Activated CD8-positive, alpha-beta T cell treated with anti-CD3 and anti-CD28 coated beads, Interleukin-2, amount 10 ng/mL, durations not matched to agents 7 days and 5 days (primary cell): ENCODE measurements at regions not wholly inside any gene's neighbourhood (a gene's known extent, or its start where the extent isn't known, plus 50 kb on each side); places are given as distances from the start of the nearest gene placed in this dataset.

Experiments
- ATAC-seq: fragments of 150-1000 bp; cut with Tn5 transposase; one replicate; pipeline ENCODE4 v1.10.0; 2021; ENCODE audit warnings: moderate library complexity
- CTCF ChIA-PET: fragments of 350-600 bp; sonication (Branson Sonifier 250); formaldehyde crosslinking; loops from one replicate; lab custom pipeline; 2021; ENCODE audit warnings: antibody characterized with exemption; lab: Charles Lee
- POLR2A ChIA-PET: fragments of 350-600 bp; sonication (Branson Sonifier 250); formaldehyde crosslinking; loops from one replicate; lab custom pipeline; 2021; ENCODE audit warnings: antibody characterized with exemption; lab: Charles Lee
- DNase-seq: peaks from one replicate; pipeline ENCODE4 v3.0.0-alpha.2; 2020
- H3K27ac Mint-ChIP-seq: one replicate; pipeline ENCODE4 v1.8.0; 2021; ENCODE audit warnings: mild to moderate bottlenecking, mixed read lengths
- H3K27me3 Mint-ChIP-seq: one replicate; pipeline ENCODE4 v1.8.0; 2021; ENCODE audit warnings: low read depth, mixed read lengths
- H3K36me3 Mint-ChIP-seq: one replicate; pipeline ENCODE4 v1.8.0; 2021; ENCODE audit warnings: low read depth, mixed read lengths
- H3K4me1 Mint-ChIP-seq: one replicate; pipeline ENCODE4 v1.8.0; 2021; ENCODE audit warnings: low read depth, mixed read lengths
- H3K4me3 Mint-ChIP-seq: one replicate; pipeline ENCODE4 v1.8.0; 2021; ENCODE audit warnings: mild to moderate bottlenecking, mixed read lengths
- H3K9me3 Mint-ChIP-seq: one replicate; pipeline ENCODE4 v1.8.0; 2022; ENCODE audit warnings: mixed read lengths; ENCODE audit not compliant: insufficient read depth

DNA sequence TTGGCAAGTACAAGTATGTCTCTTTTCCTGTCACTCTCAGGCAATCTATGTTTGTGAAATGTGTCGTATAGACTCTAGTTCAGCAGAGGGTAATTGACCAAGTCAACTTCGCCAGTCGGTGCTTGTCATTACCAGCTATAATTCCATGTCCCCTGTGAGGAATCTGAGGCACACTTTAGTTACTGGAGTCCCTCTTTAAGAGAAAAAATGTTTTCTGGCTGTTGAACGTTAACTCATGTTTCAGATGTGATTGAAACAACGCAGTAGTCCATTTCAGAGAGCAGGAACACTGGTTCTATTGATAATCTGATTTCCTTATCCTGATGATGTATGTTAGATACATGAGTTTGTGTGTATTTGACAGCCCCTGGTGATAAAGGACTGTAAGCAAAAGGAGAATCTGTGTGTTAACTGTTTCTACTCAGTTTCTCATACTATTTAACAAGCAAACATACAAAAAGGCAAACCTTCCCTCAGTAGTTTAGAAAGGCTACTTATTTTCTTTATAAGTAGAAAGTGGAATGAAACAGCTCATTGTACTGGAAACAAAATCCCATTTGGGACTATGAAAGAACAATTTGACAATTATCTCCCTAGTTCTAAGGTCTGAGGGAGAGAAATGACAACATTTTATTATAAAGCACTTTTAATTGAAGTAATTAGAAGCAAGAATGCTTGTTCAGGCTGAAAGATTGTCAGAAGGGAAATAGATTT lies 161.1 kb upstream of the TRHDE start:
- Mint-ChIP-seq H3K27me3 (no peaks in the 10 kb centered on the region), H3K4me3 (no peak overlapping the region), H3K9me3 (no peaks in the 10 kb centered on the region), H3K27ac (no peak overlapping the region), H3K36me3 (no peaks in the 10 kb centered on the region), H3K4me1 (no peaks in the 10 kb centered on the region)
- ChIA-PET CTCF (no interaction called here), POLR2A (no interaction called here)
- no peak for DNase-seq
- ATAC-seq: no peak

- Mint-ChIP-seq H3K9me3 (no peaks in the 10 kb centered on the region), H3K36me3 (no peaks in the 10 kb centered on the region), H3K4me3 (no peak overlapping the region), H3K27me3 (no peaks in the 10 kb centered on the region), H3K4me1 (no peaks in the 10 kb centered on the region), H3K27ac (no peak overlapping the region)
- ATAC-seq (no peak), DNase-seq (no peak)
- ChIA-PET POLR2A (no interaction called here), CTCF (no interaction called here)
Observed at GRCh38 chr12:72111706-72112105, 160.5 kb upstream of the TRHDE start.

- CTCF ChIA-PET: no interaction called here
- no peaks in the 10 kb centered on the region for H3K27me3 Mint-ChIP-seq
- H3K27ac Mint-ChIP-seq: no peak overlapping the region
- DNase-seq (no peak), ATAC-seq (no peak)
- no peaks in the 10 kb centered on the region for H3K4me1 Mint-ChIP-seq
- no peaks in the 10 kb centered on the region for H3K9me3 Mint-ChIP-seq
- H3K36me3 Mint-ChIP-seq: no peaks in the 10 kb centered on the region
- H3K4me3 Mint-ChIP-seq: no peak overlapping the region
- POLR2A ChIA-PET: no interaction called here
Observed at GRCh38 chr12:72133497-72134055, 138.6 kb upstream of the TRHDE start.

DNA sequence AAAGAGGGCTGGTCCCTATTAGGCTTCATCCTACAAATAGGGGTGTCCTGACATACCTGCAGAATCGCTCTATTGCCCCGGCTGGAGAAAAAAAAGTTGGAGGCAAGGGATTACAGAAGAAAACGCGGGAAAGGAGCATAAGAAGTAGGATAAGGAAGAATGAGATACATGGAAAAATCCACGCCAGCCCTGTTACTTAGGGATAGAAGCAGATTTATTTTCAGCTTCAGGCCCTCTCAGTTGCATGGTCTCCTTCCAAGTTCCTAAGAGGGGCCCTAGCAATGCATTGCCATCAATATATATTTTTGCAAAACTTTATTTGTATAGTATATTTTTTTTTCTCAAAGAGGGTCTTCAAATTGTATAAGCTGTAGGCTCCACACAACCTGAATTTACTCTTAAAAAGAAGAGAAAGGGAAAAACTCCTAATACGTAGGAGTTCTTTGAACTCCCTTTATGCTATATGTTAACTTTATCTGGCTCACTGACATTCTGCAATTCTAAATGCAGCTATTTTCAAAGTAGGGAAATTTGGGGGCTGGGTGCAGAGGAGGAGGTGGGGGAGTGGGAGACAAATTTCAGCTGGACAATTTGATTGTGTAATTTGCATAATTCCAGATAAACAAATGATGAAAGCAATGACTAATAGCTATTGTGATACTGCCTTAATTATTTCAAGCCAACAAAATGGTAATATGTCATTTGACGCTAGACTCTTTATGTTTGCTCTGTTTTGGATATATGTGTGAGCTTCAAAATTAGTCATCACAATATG lies 137.7 kb upstream of the TRHDE start:
- H3K36me3 Mint-ChIP-seq: no peaks in the 10 kb centered on the region
- no peaks in the 10 kb centered on the region for H3K4me1 Mint-ChIP-seq
- POLR2A ChIA-PET: no interaction called here
- no peaks in the 10 kb centered on the region for H3K27me3 Mint-ChIP-seq
- DNase-seq: no peak
- ATAC-seq: no peak
- H3K27ac Mint-ChIP-seq: no peak overlapping the region
- no peaks in the 10 kb centered on the region for H3K9me3 Mint-ChIP-seq
- CTCF ChIA-PET: no interaction called here
- no peak overlapping the region for H3K4me3 Mint-ChIP-seq

GRCh38 chr12:72135021-72135301 lies 137.2 kb upstream of the TRHDE start:
- Mint-ChIP-seq H3K27ac (no peak overlapping the region), H3K36me3 (no peaks in the 10 kb centered on the region)

DNA sequence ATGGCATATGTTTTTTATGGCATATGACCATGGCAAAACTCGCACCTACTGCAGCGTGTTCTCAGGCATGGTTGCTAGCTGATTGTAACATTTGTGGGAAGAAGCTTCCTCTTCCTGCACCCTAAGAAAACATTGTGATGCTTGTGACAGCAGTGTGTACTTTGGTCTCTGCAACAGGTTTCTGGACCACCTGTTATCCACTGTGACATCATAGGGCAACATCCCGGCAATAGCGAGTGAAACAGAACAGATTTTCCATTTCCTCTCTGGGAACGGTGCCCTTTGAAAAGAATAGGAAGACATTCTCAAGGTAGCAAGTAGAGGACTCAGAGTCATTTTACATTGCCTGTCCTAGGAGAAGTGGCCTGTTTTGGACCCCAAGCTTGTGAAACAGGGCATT lies 135.4 kb upstream of the TRHDE start:
- ChIA-PET POLR2A (no interaction called here), CTCF (no interaction called here)
- DNase-seq (no peak), ATAC-seq (no peak)
- no peaks in the 10 kb centered on the region for H3K27me3 Mint-ChIP-seq
- no peaks in the 10 kb centered on the region for H3K4me1 Mint-ChIP-seq
- no peak overlapping the region for H3K27ac Mint-ChIP-seq
- H3K9me3 Mint-ChIP-seq: no peaks in the 10 kb centered on the region
- no peak overlapping the region for H3K4me3 Mint-ChIP-seq
- H3K36me3 Mint-ChIP-seq: no peaks in the 10 kb centered on the region

More at GRCh38 chr12:72135021-72135301, 137.2 kb upstream of the TRHDE start:
- Mint-ChIP-seq H3K4me3 (no peak overlapping the region), H3K27me3 (no peaks in the 10 kb centered on the region), H3K4me1 (no peaks in the 10 kb centered on the region), H3K9me3 (no peaks in the 10 kb centered on the region)
- CTCF ChIA-PET: no interaction called here
- DNase-seq (no peak), ATAC-seq (no peak)
- POLR2A ChIA-PET: no interaction called here

DNA sequence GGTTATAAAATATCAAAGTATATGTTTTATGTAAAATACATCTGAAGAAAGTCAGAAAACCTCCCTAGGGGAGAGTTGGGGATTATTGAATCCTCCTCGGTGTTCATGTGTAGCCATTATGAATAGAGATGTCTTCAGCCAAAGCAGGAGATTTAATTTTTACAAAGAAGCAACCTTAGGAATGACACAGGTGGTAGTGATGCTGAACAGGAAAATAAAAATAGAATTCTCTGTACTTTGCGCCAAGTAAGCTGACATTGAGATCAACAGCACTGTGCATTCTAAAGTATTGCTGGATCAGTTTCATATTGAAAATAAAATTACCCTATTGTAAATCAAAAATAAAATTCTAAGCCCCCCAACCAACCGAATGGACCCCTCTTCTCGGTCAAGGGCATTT lies 132.8 kb upstream of the TRHDE start:
- POLR2A ChIA-PET: no interaction called here
- CTCF ChIA-PET: no interaction called here
- Mint-ChIP-seq H3K36me3 (no peaks in the 10 kb centered on the region), H3K4me3 (no peak overlapping the region), H3K27ac (no peak overlapping the region), H3K27me3 (no peaks in the 10 kb centered on the region), H3K9me3 (no peaks in the 10 kb centered on the region), H3K4me1 (no peaks in the 10 kb centered on the region)
- no peak for DNase-seq
- no peak for ATAC-seq

- Mint-ChIP-seq H3K36me3 (no peaks in the 10 kb centered on the region), H3K4me1 (no peaks in the 10 kb centered on the region), H3K9me3 (no peaks in the 10 kb centered on the region), H3K27me3 (no peaks in the 10 kb centered on the region), H3K27ac (no peak overlapping the region), H3K4me3 (no peak overlapping the region)
- POLR2A ChIA-PET: no interaction called here
- no peak for ATAC-seq
- no peak for DNase-seq
- CTCF ChIA-PET: no interaction called here
Observed at GRCh38 chr12:72141381-72141780, 130.8 kb upstream of the TRHDE start.

- no peaks in the 10 kb centered on the region for H3K9me3 Mint-ChIP-seq
- POLR2A ChIA-PET: interaction anchor here (0.6 kb wide), 1 partner anchor 107 kb away, joined by 3 read pairs; no protein-coding TSS in a partner anchor
- no peak overlapping the region for H3K27ac Mint-ChIP-seq
- CTCF ChIA-PET: no interaction called here
- H3K27me3 Mint-ChIP-seq: no peaks in the 10 kb centered on the region
- H3K4me1 Mint-ChIP-seq: no peaks in the 10 kb centered on the region
- no peak overlapping the region for H3K4me3 Mint-ChIP-seq
- DNase-seq: no peak
- no peak for ATAC-seq
- no peaks in the 10 kb centered on the region for H3K36me3 Mint-ChIP-seq
Observed at GRCh38 chr12:72144553-72144952, 127.6 kb upstream of the TRHDE start.

- no peak overlapping the region for H3K4me3 Mint-ChIP-seq
- H3K27me3 Mint-ChIP-seq: no peaks in the 10 kb centered on the region
- no peak for DNase-seq
- H3K9me3 Mint-ChIP-seq: no peaks in the 10 kb centered on the region
- ChIA-PET POLR2A (no interaction called here), CTCF (no interaction called here)
- H3K4me1 Mint-ChIP-seq: no peaks in the 10 kb centered on the region
- H3K27ac Mint-ChIP-seq: no peak overlapping the region
- no peaks in the 10 kb centered on the region for H3K36me3 Mint-ChIP-seq
- ATAC-seq: no peak
Observed at GRCh38 chr12:72146495-72146894, 125.7 kb upstream of the TRHDE start.

DNA sequence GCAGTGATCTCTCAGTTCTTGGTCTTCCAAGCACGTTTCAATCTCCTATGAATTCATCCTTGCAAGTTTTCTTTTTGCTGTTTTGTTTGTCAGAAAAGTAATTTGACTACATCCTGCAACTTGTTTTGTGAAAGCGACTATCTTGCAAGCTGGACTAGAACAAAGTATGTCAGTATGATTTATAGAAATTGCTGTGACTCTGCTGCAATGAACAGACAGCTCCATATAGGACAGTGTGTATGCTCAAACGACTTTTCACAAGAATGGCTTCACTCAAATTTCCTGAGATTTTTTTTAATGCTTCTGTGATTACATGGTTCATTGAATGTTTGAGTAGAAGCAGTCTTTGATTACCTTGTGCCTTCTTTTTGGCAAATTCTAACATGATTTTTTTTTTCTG lies 123.5 kb upstream of the TRHDE start:
- Mint-ChIP-seq H3K36me3 (no peaks in the 10 kb centered on the region), H3K4me3 (no peak overlapping the region), H3K9me3 (no peaks in the 10 kb centered on the region), H3K27ac (no peak overlapping the region), H3K4me1 (no peaks in the 10 kb centered on the region), H3K27me3 (no peaks in the 10 kb centered on the region)
- CTCF ChIA-PET: no interaction called here
- DNase-seq: no peak
- ATAC-seq: no peak
- POLR2A ChIA-PET: no interaction called here

GRCh38 chr12:72162875-72163274 lies 109.3 kb upstream of the TRHDE start:
- POLR2A ChIA-PET: no interaction called here
- CTCF ChIA-PET: no interaction called here
- no peaks in the 10 kb centered on the region for H3K9me3 Mint-ChIP-seq
- DNase-seq (no peak), ATAC-seq (no peak)
- no peaks in the 10 kb centered on the region for H3K4me1 Mint-ChIP-seq
- H3K4me3 Mint-ChIP-seq: no peak overlapping the region
- no peaks in the 10 kb centered on the region for H3K27me3 Mint-ChIP-seq
- no peaks in the 10 kb centered on the region for H3K36me3 Mint-ChIP-seq
- no peak overlapping the region for H3K27ac Mint-ChIP-seq
